Fibroblast of lung (primary cell): ENCODE measurements at regions not wholly inside any gene's neighbourhood (a gene's known extent, or its start where the extent isn't known, plus 50 kb on each side); places are given as distances from the start of the nearest gene placed in this dataset.
"Not testable (repeated sequence)": the region's sequence is repeated elsewhere in the genome, so short reads cannot be mapped to it uniquely, and the experiment has no call there.

Source experiments
- DNase-seq, 2 donors: peaks; one replicate each; pipeline versions ENCODE4 v3.0.0 to v3.0.0-alpha.2; 2010; ENCODE audit warnings: low read depth in 2 of 2
- H2AFZ ChIP-seq: 2 replicates; pipeline ENCODE4 v1.5.1; 2012; ENCODE audit warnings: low read length, control low read depth, inconsistent platforms
- H3K27ac ChIP-seq: 2 replicates; pipeline ENCODE4 v1.5.1; 2011; ENCODE audit warnings: low read length, control low read depth; ENCODE audit not compliant: insufficient read depth
- H3K27me3 ChIP-seq: 2 replicates; pipeline ENCODE4 v1.5.1; 2011; ENCODE audit warnings: mild to moderate bottlenecking, low read length; ENCODE audit not compliant: control insufficient read depth, insufficient read depth
- H3K36me3 ChIP-seq: 2 replicates; pipeline ENCODE4 v1.5.1; 2011; ENCODE audit warnings: low read length; ENCODE audit not compliant: control insufficient read depth, insufficient read depth
- H3K4me1 ChIP-seq: 2 replicates; pipeline ENCODE4 v1.5.1; 2011; ENCODE audit warnings: low read length; ENCODE audit not compliant: control insufficient read depth, insufficient read depth; ENCODE audit errors: extremely low read depth
- H3K4me2 ChIP-seq: 2 replicates; pipeline ENCODE4 v1.5.1; 2011; ENCODE audit warnings: low read length, control low read depth; ENCODE audit not compliant: insufficient read depth; ENCODE audit errors: extremely low read depth
- H3K4me3 ChIP-seq, 4 experiments: fragments of 200-600 bp in 1 of 4; sonication (generic) in 1 of 4; replicated peaks in 1 of 4; 2 replicates each; pipeline ENCODE4 v1.5.1; 2011 to 2016; ENCODE audit warnings: low read length in 4 of 4, low read depth in 3 of 4, mild to moderate bottlenecking in 3 of 4, control low read depth in 2 of 4, inconsistent platforms in 1 of 4, mixed read lengths in 1 of 4; ENCODE audit not compliant: insufficient read depth in 1 of 4; ENCODE audit errors: control extremely low read depth in 1 of 4
- H3K79me2 ChIP-seq: 2 replicates; pipeline ENCODE4 v1.5.1; 2012; ENCODE audit warnings: mild to moderate bottlenecking, low read length, inconsistent platforms; ENCODE audit not compliant: control insufficient read depth, insufficient read depth
- H3K9ac ChIP-seq: 2 replicates; pipeline ENCODE4 v1.5.1; 2011; ENCODE audit warnings: mild to moderate bottlenecking, low read length, control low read depth; ENCODE audit not compliant: insufficient read depth
- H3K9me3 ChIP-seq: 2 replicates; pipeline ENCODE4 v1.5.1; 2012; ENCODE audit warnings: low read depth, low read length; ENCODE audit not compliant: control insufficient read depth, insufficient read depth
- H4K20me1 ChIP-seq: 2 replicates; pipeline ENCODE4 v1.5.1; 2011; ENCODE audit warnings: low read length; ENCODE audit not compliant: control insufficient read depth, insufficient read depth; ENCODE audit errors: extremely low read depth

DNA sequence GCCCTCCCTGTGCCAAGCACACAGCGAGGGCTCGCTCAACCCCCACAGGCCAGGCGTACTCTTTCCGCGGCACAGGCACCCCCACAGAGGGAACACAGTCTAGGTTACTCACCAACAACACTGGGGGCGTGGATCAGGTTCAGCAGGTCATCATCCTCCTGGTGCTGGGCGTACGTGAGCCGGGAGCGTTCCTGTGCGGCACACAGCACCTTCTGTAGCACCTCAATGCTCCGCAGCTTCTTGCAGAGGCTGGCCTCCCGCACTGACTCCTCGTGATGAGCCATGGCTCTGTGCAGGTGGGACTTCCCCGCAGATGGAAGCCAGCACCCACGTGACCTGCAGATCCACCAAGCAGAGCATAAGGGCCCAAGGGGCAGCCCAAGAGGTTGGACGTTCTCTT lies 296.8 kb downstream of the GOLGA6L6 start:
- not testable (repeated sequence) for H3K27ac ChIP-seq, H2AFZ ChIP-seq, H3K27me3 ChIP-seq, H3K79me2 ChIP-seq, H3K36me3 ChIP-seq, H3K4me1 ChIP-seq, H3K9ac ChIP-seq, H3K4me2 ChIP-seq, H3K9me3 ChIP-seq, H3K4me3 ChIP-seq, H4K20me1 ChIP-seq, DNase-seq

GRCh38 chr15:20243486-20244240 lies 297.9 kb downstream of the GOLGA6L6 start:
- H2AFZ ChIP-seq, H4K20me1 ChIP-seq, H3K4me2 ChIP-seq, H3K36me3 ChIP-seq, H3K9ac ChIP-seq, H3K4me3 ChIP-seq, H3K4me1 ChIP-seq, H3K27me3 ChIP-seq, H3K79me2 ChIP-seq, H3K27ac ChIP-seq, H3K9me3 ChIP-seq, DNase-seq: not testable (repeated sequence)

DNA sequence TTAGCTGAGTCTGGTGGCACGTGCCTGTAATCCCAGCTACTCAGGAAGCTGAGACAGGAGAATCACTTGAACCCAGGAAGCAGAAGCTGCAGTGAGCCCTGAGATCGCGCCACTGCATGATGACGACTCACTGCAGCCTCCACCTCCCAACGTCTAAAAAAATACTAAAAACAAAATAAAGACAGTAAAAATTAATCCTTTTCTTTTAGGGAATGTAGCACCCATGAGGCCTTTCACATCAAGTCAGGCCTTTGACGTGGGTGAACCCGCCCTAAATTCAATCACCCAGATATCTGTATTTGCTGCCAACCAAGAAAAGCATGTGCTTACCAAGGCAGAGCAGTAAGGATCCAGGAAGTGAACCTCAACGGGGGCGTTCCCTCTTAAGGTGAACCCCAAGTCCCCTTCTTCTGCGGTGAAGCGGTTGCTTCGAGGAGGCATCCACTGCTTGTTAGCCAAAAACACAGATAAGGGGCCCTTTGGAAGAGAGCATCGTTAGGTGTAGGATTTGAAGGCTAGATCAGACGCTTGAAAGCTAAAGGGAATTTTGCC lies 301.2 kb downstream of the GOLGA6L6 start:
- H3K27ac ChIP-seq, H2AFZ ChIP-seq, H3K27me3 ChIP-seq, H3K36me3 ChIP-seq, H3K79me2 ChIP-seq, H3K9ac ChIP-seq, DNase-seq, H3K4me1 ChIP-seq, H3K9me3 ChIP-seq, H4K20me1 ChIP-seq, H3K4me3 ChIP-seq, H3K4me2 ChIP-seq: not testable (repeated sequence)

GRCh38 chr15:20239186-20239585 lies 302.4 kb downstream of the GOLGA6L6 start:
- DNase-seq, H3K27ac ChIP-seq, H3K36me3 ChIP-seq, H4K20me1 ChIP-seq, H3K9ac ChIP-seq, H3K4me3 ChIP-seq, H3K27me3 ChIP-seq, H3K79me2 ChIP-seq, H3K4me1 ChIP-seq, H3K9me3 ChIP-seq, H2AFZ ChIP-seq, H3K4me2 ChIP-seq: not testable (repeated sequence)

GRCh38 chr15:20237256-20238020 lies 304.2 kb downstream of the GOLGA6L6 start:
- H2AFZ ChIP-seq, H3K4me3 ChIP-seq, H3K9me3 ChIP-seq, H3K27ac ChIP-seq, DNase-seq, H3K36me3 ChIP-seq, H3K9ac ChIP-seq, H3K4me2 ChIP-seq, H3K27me3 ChIP-seq, H4K20me1 ChIP-seq, H3K79me2 ChIP-seq, H3K4me1 ChIP-seq: not testable (repeated sequence)

DNA sequence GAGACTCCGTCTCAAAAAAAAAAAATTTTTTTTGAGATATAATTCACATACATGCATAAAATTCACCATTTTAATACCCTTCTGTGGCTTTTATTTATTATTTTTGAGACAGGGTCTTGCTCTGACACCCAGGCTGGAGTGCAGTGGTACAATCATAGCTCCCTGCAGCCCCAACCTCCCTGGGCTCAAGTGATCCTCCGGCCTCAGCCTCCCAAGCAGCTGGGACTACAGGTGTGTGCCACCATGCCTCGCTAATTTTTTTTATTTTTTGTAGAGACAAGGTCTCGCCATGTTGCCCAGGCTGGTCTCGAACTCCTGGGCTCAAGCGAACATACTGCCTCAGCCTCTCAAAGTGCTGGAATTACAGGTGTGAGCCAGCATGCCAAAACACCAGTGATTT lies 305.9 kb downstream of the GOLGA6L6 start:
- H3K4me3 ChIP-seq, H3K9ac ChIP-seq: not testable (repeated sequence)

More for the DNA sequence above, 305.9 kb downstream of the GOLGA6L6 start:
- not testable (repeated sequence) for H3K27me3 ChIP-seq, DNase-seq, H3K79me2 ChIP-seq, H3K4me2 ChIP-seq, H3K4me1 ChIP-seq, H3K36me3 ChIP-seq, H3K27ac ChIP-seq, H4K20me1 ChIP-seq, H2AFZ ChIP-seq, H3K9me3 ChIP-seq
